ENCODE measurements at regions not wholly inside any gene's neighbourhood (a gene's known extent, or its start where the extent isn't known, plus 50 kb on each side); places are given as distances from the start of the nearest gene placed in this dataset.

GRCh38 chr6:163728442-163729126, 314.1 kb downstream of the QKI start:
- Histone ChIP-seq H3K4me2 (ENCODE audit: low read length) (no peak overlapping the region), H3K4me1 (ENCODE audit: low read length) (no peaks in the 10 kb centered on the region)

GRCh38 chr6:163726037-163726695, 311.6 kb downstream of the QKI start:
- H4K20me1 ChIP-seq (ENCODE audit: insufficient read depth, low read length): no peaks in the 10 kb centered on the region
- H3K27me3 ChIP-seq (ENCODE audit: low read depth, low read length): no peaks in the 10 kb centered on the region
- no peak overlapping the region for H3K9ac ChIP-seq (ENCODE audit: low read length)
- no peak overlapping the region for H3K27ac ChIP-seq (ENCODE audit: low read length)
- no peak overlapping the region for H2AFZ ChIP-seq (ENCODE audit: low read depth, low read length)
- no peak overlapping the region for H3K4me3 ChIP-seq (ENCODE audit: low read length)
- H3K4me2 ChIP-seq (ENCODE audit: low read length): no peak overlapping the region
- H3K79me2 ChIP-seq (ENCODE audit: low read length): no peaks in the 10 kb centered on the region
- H3K36me3 ChIP-seq (replicated peaks; ENCODE audit: low read depth, low read length): no peaks in the 10 kb centered on the region
- TF ChIP-seq EZH2phosphoT487 (IDR thresholded peaks at IDR 0.05; ENCODE audit: low read depth): no peak
- no peak for TF ChIP-seq CTCF (IDR thresholded peaks at IDR 0.05; ENCODE audit: low read depth, low read length)
- no peaks in the 10 kb centered on the region for H3K4me1 ChIP-seq (ENCODE audit: low read length)
- H3K9me3 ChIP-seq (ENCODE audit: insufficient read depth, low read length): no peaks in the 10 kb centered on the region

More at GRCh38 chr6:163728442-163729126, 314.1 kb downstream of the QKI start:
- Histone ChIP-seq H3K9me3 (ENCODE audit: insufficient read depth, low read length) (no peaks in the 10 kb centered on the region), H3K79me2 (ENCODE audit: low read length) (no peaks in the 10 kb centered on the region), H3K36me3 (replicated peaks; ENCODE audit: low read depth, low read length) (no peaks in the 10 kb centered on the region), H3K9ac (ENCODE audit: low read length) (no peak overlapping the region), H3K27me3 (ENCODE audit: low read depth, low read length) (no peaks in the 10 kb centered on the region), H4K20me1 (ENCODE audit: insufficient read depth, low read length) (no peaks in the 10 kb centered on the region), H2AFZ (ENCODE audit: low read depth, low read length) (no peak overlapping the region), H3K27ac (ENCODE audit: low read length) (no peak overlapping the region), H3K4me3 (ENCODE audit: low read length) (no peak overlapping the region)
- TF ChIP-seq CTCF (IDR thresholded peaks at IDR 0.05; ENCODE audit: low read depth, low read length) (no peak), EZH2phosphoT487 (IDR thresholded peaks at IDR 0.05; ENCODE audit: low read depth) (no peak)

- Histone ChIP-seq H3K79me2 (ENCODE audit: low read length) (no peaks in the 10 kb centered on the region), H4K20me1 (ENCODE audit: insufficient read depth, low read length) (no peaks in the 10 kb centered on the region), H3K4me2 (ENCODE audit: low read length) (no peak overlapping the region), H3K36me3 (replicated peaks; ENCODE audit: low read depth, low read length) (no peaks in the 10 kb centered on the region), H3K4me1 (ENCODE audit: low read length) (no peaks in the 10 kb centered on the region), H3K27ac (ENCODE audit: low read length) (no peak overlapping the region), H3K9ac (ENCODE audit: low read length) (no peak overlapping the region), H3K27me3 (ENCODE audit: low read depth, low read length) (no peaks in the 10 kb centered on the region), H3K9me3 (ENCODE audit: insufficient read depth, low read length) (no peaks in the 10 kb centered on the region), H3K4me3 (ENCODE audit: low read length) (no peak overlapping the region), H2AFZ (ENCODE audit: low read depth, low read length) (no peak overlapping the region)
- TF ChIP-seq EZH2phosphoT487 (IDR thresholded peaks at IDR 0.05; ENCODE audit: low read depth) (no peak), CTCF (IDR thresholded peaks at IDR 0.05; ENCODE audit: low read depth, low read length) (no peak)
Measured at GRCh38 chr6:163725008-163725941, 310.8 kb downstream of the QKI start.

- TF ChIP-seq CTCF (IDR thresholded peaks at IDR 0.05; ENCODE audit: low read depth, low read length) (no peak), EZH2phosphoT487 (IDR thresholded peaks at IDR 0.05; ENCODE audit: low read depth) (no peak)
- H3K4me2 ChIP-seq (ENCODE audit: low read length): no peak overlapping the region
- H2AFZ ChIP-seq (ENCODE audit: low read depth, low read length): no peak overlapping the region
- H3K36me3 ChIP-seq (replicated peaks; ENCODE audit: low read depth, low read length): no peaks in the 10 kb centered on the region
- no peaks in the 10 kb centered on the region for H3K27me3 ChIP-seq (ENCODE audit: low read depth, low read length)
- H4K20me1 ChIP-seq (ENCODE audit: insufficient read depth, low read length): no peaks in the 10 kb centered on the region
- no peaks in the 10 kb centered on the region for H3K79me2 ChIP-seq (ENCODE audit: low read length)
- no peak overlapping the region for H3K9ac ChIP-seq (ENCODE audit: low read length)
- H3K27ac ChIP-seq (ENCODE audit: low read length): no peak overlapping the region
- no peak overlapping the region for H3K4me3 ChIP-seq (ENCODE audit: low read length)
- no peaks in the 10 kb centered on the region for H3K4me1 ChIP-seq (ENCODE audit: low read length)
- no peaks in the 10 kb centered on the region for H3K9me3 ChIP-seq (ENCODE audit: insufficient read depth, low read length)
Measured at GRCh38 chr6:163724196-163724595, 309.7 kb downstream of the QKI start.
